GM19452 (cell line): ENCODE measurements at regions not wholly inside any gene's neighbourhood (a gene's known extent, or its start where the extent isn't known, plus 50 kb on each side); places are given as distances from the start of the nearest gene placed in this dataset.
"Not testable (repeated sequence)": the region's sequence is repeated elsewhere in the genome, so short reads cannot be mapped to it uniquely, and the experiment has no call there.

ENCODE experiments used
- ATAC-seq: cut with Tn5 transposase; IDR thresholded peaks from one replicate; pipeline ENCODE4 v1.9.1; 2021; ENCODE audit not compliant: unreplicated experiment

DNA sequence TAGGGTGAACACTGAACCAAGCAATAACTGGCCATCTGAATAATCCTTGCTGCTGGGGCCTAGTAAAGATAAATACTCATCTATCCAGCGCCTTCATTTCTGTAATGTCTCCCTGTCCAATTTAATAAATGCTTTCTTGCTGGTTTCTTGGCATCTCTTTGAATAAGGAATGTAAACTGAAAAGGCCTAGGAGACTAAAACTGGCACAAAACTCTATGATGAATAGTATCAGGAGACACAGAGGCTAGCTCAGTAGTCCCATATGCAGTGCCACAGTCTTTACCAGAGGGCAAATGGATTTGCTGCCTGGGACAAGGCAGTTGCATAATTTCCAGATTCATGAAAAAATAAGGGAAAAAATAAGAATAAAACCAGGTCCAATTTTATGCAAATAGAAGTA lies 324.4 kb downstream of the CENPW start:
- no peak for ATAC-seq

DNA sequence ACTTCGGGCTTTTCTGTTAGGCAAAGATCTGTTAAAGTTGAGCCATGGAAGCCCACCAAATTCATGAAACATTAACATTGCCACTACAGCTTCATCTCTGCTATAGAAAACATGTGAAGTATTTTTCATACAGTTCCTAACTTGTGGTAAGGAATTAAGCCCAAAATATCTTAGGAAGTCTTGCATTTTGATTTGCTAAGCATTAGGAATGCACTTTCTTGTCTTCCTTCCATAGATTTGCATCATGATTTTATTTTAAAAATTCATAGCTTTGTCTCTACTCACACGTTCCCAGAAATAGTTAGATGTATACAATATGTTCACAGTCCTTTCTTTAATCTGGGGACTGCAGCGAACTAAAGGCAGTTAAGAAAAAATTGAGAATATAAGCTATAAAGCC lies 325.6 kb downstream of the CENPW start:
- ATAC-seq, result no peak

DNA sequence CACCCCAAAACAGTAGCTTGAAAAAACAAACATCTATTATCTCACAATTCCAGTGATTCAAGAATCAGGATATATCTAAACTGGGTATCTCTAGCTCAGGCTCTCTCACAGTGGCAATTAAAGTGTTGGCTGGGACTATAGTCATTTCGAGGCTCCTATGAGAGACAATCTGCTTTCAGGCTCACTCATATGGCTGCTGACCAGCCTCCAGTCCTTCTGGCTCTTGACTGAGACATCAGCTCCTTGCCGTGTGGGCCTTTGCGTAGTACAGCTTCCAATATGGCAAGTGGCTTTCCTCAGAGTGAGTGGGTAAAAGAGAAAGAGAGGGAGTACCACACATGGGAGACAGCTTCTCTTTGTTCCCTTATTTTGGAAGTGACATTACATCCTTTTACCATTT lies 327.2 kb downstream of the CENPW start:
- ATAC-seq, result no peak

DNA sequence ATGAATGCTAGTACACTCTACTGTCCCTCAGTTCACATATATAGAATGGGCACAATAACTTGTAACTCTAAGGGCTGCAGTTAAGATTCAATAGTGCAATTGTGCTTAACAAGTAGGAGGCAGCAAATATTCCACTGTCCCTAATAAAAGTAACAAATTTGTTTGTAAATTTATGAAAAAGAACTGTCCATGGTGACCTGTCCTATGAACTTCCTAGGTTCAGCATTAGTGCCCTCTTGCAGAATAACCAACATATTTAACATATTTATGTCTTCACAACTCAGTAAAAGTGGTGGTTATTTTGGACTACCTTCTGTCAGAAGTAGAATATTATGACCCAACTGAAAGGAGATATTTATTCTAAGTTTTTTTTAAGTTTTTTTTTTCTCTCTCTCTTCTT lies 327.8 kb downstream of the CENPW start:
- no peak for ATAC-seq

DNA sequence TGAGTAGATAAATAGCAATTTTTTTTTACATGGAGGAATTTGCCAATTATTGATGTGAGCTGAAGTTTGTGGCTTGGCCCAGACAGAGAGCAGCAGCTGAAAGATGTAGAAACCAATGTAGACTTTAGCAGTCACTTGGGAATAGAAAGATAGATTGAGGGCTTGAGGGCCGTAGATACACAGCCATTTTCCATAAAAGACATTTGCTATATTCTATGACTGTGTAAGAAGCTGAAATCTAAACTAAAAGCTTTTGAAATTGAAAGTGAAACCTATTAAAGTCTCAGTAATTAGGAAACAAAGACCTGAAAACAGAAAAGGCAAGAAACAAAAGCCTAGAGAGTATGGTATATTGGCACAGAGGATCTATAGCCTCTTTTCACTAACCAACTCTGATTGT lies 332.7 kb downstream of the CENPW start:
- ATAC-seq, result peak; percentile 80

DNA sequence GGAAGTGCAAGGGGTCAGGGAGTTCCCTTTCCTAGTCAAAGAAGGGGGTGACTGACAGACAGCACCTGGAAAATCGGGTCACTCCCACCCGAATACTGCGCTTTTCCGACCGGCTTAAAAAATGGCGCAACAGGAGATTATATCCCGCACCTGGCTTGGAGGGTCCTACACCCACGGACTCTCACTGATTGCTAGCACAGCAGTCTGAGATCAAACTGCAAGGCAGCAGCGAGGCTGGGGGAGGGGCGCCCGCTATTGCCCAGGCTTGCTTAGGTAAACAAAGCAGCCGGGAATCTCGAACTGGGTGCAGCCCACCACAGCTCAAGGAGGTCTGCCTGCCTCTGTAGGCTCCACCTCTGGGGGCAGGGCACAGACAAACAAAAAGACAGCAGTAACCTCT lies 333.8 kb downstream of the CENPW start:
- not testable (repeated sequence) for ATAC-seq

DNA sequence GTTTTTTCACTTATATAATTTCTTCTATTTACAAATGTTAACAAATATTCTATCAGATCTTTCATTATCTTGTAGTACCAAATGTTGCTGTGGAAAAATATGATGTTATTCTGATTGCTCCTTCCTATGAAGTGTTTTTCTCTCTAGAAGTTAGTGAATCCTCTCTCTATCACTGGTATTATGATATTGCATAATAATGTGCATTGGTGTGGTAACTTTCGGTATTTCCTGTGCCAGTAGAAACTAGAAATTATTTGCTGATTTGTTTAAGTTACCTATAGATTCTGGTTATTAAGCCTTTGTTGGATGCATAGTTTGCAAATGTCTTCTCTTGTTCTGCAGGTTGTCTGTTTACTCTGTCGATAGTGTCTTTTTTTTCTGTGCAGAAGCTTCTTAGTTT lies 342.5 kb downstream of the CENPW start:
- no peak for ATAC-seq

DNA sequence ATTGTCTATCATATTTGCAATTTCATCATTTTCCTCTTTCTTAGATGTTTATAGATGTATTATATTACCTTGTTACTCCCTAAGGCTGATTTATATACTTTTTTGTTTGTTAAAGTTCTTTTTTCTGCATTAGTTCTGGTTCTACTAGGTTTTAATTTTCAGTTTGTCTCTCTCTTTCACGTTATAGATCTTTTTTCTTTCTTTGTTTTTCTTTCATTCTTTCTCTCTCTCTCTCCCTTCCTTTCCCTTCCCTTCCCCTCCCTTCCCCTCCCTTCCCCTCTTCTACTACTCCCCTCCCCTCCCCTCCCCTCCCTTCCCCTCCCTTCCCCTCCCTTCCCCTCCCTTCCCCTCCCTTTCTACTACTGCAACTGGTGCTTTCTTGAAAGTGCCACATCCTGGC lies 345.3 kb downstream of the CENPW start:
- no peak for ATAC-seq

DNA sequence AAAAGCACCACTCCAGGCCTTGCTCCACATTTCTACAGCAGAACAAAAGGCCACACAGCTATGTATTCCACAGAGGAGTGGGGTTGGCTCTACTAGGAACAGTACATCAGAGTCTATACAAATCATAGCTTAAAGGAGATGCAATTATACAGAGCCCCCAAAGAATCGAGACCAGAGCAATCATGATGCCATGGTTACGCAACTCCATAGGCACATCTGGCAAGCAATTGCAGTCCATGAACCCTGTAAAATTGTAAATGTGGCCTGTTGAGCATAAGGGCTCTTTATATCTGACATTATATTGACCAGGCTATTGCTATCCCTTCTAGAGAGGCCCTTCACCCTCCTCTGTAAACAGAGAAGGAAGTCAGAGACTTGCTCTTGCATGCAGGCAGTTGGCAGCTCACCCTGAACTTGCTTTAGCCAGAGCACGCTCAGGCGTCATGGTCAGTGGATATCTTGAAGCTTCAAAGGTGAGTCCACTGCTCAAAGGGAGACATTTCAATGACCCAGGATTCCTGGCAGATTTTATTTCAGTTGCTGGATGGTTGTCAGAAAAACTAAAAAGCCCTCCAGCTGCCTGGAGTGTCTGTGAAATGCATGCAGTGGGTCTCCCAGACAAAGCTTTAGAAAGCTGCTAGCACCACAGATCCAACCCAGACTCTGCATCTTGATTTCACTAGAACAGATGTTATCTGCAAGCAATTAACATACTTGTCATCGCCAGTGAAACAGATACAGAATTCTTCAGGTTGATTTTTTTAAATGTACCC lies 357.2 kb downstream of the CENPW start:
- no peak for ATAC-seq

DNA sequence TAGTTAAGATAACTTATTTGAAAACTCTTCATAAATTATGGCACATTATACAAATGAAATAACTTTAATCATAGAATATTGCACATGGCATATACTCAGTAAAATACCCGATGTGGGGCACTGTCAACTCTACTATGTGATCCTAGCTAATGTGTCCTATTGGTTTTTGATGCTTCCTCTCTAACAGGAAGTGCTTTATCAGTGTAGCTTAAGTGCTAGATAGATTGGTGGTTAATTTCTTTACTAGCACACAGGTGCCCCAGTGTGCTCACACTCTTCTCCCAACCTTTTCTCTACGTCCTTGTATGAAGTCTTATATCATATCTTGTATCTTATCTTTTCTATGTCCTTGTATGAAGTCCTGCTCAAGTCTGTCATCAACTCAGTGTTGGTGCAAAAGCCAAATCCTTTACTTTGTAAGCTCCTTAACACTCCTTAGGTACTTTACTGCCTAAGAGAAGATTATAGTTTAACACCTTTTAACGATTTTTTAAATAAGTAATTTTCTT lies 358.9 kb downstream of the CENPW start:
- ATAC-seq, result no peak

DNA sequence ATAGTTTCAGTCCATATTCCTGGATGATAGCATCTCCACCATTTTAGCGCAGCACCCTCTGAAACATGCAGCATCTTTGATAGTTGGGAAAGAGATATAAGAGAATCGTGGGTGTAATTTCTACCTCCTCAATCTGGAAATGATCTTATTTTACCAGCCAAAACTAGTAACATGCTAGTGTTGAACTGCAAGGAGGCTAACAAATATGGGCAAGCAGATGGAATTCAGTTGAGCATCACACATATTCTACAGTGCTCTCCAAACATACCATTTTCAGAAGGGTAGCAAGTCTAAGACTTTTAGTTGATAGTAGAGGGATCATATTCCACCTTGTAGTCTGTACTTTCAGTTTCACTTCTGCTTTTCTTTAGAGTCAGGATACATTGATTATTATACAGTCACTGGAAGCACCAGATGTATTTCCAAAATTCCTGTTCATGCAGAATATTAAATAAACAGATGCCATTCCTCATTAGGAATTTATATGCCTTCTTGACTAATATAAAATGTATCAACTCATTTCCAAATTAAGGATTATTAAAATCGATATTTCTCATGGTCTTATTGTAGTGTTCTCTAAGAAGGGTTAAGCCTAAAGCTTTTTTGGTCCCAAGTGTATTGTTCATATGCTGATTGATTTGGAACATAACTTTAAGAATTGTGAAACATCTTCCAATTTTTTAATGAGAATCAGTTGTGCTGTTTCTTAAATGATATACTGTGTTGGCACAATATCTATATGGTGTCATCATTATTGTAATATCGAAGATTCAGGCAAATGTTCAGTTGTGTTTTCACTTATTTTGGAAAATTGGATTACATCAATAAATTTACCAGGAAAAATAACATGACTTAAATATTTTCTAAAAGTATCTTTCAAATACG lies 362.0 kb downstream of the CENPW start:
- no peak for ATAC-seq

DNA sequence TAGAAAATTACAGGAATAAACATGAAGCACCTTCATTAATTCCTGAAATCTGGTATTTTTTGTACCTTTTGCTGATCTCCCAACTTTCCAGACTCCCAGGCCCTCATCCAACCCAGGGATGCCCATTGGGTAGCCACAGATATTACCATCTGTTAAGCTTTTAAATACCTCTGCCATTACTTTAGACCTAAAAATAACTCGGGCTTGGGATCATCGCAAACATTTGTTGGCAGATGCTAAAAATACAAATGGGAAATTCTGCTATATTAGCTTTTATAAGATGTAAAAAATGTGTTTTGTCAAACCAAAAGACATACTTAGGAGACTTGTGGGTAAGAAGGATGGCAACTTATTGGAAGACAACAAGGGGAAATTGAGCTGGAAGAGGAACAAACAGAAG lies 376.1 kb downstream of the CENPW start:
- no peak for ATAC-seq

DNA sequence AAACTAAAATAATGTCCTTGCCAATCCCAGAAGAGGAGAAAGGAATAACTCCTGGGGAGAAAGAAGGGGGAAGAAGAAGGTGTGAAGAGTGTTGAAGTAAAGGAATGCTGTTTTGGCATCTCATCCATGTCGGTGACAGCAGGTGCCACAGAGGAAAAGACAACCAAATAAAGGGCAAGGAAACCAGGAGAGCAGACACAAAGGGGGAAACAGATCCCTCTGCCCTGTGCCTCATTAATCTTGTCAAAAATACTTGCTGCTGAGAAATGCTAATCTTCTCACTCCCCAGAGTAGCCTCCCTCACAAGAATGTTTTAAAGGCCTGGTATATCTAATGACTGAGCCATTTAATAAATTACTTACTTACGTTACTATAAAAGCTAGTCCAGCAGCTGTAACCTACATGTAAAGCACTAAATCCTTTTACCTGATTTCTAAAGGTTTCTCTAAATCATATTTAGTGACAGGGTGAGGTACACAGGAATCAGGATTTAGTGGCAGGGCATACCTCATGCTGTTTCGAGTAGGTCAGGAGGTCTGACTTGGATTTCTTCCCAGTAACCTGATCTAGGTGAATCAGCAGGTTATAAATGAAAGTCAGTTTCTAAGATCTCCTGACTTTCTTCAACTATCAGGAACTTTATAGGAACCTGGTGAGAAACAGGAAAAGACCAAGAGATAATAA lies 377.1 kb downstream of the CENPW start:
- no peak for ATAC-seq

DNA sequence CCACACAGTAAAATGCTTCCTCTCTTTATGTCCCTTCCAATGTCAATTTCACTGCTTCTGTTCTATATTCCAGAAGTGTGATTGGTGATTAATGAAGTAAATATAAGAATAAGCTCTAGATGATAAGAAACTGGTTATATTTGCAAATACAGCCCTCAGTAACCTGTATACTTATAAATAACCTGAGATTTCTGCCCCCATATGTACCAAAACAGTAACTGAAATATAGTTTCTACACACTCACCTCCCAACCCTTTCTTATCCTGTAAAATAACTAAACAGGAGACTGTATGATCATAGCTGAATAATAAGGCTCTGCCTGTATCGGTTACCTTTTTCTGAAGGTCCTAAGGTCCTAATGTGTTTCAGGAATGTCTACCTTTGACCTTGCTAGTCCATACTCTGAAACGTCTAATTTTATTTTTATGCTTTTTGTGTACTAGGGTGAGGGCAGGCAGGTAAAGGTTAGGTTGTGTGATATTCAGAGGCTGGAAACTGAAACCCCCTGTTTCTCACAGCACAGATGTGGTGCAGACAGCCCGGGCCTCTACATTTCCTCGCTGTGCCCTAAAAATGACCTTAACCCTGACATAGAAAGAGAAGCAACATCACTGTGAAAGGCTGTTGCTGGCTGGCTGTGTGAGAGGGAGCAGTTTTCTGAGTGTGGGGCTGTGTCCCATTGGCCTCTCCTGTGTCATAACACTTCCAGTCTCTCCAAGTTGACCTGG lies 378.8 kb downstream of the CENPW start:
- peak; percentile 92 for ATAC-seq

DNA sequence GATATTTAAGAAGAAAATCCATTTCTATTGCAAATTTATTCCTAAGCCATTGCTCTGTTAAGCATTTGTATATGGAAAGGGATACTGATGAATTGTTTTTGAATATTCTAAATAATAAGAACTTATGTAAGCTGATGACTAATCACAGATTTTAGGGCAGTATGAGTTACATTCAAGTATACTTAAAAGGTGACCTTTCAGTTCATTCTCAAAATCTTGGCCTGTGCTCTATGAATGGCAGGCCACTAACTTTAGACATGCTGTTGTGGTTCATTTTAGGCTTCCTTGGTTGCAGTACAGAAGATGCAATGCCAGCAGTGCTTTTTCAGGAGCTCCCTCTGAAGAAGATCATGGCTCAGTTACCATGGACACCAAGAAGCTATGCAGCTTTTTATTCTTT lies 380.4 kb downstream of the CENPW start:
- ATAC-seq, result no peak

DNA sequence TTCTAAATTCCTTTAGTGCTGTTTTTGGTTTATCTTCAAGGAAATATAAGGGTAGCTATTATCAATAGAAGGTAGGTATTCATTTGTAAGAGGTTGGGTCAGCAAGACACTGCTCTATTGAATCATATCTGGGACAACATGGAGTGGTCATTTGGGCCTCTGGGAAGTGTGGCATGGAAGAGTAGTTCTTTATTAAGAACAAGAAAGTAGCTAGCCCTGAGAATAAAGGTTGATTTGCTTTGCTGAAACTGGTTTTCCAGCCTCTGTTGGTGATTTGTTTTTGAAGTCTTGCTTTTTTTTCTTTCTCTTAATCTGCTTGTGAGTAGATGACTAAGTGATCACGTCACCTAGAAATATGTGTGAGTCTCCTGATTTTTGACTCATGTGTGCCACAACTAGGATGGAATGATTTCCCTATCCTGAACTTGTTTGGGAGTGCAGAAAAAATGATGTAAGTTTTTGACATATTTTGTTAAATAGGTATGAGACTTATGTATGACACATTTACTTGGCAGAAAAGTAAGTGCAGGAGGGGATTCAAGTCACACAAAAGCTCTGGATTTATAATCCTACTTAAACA lies 381.8 kb downstream of the CENPW start:
- ATAC-seq, result no peak

DNA sequence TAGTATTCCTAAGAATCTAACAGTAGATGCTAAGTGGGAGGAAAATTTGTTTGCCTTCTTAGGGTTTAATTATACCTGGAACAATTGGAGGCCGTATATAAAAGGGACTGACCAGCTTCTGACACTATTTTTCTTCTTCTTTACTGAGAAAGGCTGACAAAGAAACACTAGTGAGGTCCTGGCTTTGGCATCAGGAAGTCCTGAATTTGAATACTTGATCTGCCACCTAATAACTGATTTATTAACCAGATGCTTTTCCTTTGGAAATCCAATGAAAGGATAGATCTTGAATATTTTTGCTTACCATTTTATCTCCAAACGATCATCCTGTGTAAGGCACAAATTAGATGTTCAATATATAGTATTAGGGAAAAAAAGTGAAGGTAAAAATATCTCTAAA lies 382.5 kb downstream of the CENPW start:
- ATAC-seq, result no peak

DNA sequence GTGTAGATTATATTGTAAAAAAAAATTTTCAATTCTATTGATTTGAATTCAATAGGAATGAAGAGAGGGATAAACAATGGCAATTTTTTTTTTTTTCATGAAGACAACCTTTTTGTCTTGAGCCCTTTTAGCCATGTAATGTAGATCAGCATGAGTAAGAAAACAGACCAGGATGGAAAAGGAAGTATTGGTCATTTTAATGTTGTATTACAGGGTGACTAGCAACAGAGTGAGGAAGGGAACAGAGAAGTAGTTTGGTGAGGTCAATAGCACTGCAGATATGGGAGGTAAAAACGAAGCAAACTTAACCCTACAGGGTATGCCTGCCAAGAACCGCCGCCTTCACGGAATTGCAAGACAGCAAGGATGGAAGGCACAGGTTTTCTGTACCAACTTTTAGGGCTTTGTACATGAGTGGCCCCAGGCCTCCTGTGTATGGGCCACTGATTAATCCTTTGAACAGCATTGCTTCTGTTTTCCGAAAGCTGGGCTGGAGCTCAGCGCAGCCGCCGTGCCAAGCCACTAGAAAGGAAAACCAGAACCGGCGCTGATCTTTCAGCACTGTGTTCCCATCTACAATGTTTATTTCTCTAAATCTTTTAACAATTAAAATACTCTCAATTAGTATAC lies 383.7 kb downstream of the CENPW start:
- ATAC-seq, result no peak

DNA sequence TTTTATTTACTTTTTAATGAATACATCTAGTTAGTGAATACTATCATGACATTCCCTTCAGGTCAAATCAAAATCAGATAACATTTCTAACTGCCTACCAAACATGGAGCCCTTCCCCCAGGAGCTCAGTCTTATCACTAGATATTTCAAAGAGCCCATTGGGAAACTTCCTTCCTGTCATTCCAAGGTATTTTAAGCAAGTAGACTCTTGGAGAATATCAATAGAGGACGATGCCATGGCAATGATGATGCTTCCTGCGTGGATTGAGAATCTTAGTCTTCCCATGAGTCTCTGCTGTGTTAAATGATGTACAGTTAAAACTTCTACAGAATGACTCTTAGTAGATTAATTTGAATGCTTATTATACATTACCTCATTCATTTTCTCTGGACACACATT lies 384.9 kb downstream of the CENPW start:
- no peak for ATAC-seq

DNA sequence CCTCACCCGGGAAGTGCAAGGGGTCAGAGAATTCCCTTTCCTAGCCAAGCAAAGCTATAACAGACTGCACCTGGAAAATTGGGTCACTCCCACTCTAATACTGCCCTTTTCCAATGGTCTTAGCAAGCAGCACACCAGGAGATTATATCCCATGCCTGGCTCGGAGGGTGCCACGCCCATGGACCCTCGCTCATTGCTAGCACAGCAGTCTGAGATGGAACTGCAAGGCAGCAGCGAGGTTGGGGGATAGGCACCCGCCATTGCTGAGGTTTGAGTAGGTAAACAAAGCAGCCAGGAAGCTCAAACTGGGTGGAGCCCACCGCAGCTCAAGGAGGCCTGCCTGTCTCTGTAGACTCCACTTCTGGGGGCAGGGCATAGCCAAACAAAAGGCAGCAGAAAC lies 386.5 kb downstream of the CENPW start:
- not testable (repeated sequence) for ATAC-seq
